ENCODE measurements at regions not wholly inside any gene's neighbourhood (a gene's known extent, or its start where the extent isn't known, plus 50 kb on each side); places are given as distances from the start of the nearest gene placed in this dataset.

DNA sequence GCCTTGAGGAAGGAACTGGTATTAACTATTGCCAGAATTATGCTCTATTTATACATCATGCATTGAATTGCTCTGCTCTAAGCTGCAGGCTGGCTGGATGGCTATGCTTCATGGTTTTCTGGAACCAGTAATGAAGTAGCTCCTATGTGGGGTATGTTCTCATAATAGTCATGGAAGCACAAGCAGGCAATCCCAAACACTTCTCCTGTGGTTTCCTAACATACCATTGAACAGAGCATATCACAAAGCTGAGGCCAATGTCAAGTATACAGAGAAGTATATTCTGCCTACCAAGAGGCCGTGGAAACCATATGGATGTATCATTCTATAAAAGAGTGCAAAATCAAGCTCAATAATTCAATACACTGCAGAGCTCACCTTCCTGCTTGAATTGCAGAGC lies 1752.4 kb upstream of the FLRT2 start:
- no peaks in the 10 kb centered on the region for H3K36me3 ChIP-seq (ENCODE audit: control insufficient read depth in 2 of 2, insufficient read depth in 1 of 2, low read length in 2 of 2)
- POLR2A ChIA-PET: no interaction called here
- no peak overlapping the region for H3K4me3 ChIP-seq (ENCODE audit: low read depth, low read length)
- no peaks in the 10 kb centered on the region for H3K4me1 ChIP-seq (ENCODE audit: control insufficient read depth, insufficient read depth, low read length)
- H3K27ac ChIP-seq (ENCODE audit: extremely low read depth, low read depth, low read length): no peak overlapping the region
- CTCF ChIA-PET: no interaction called here
- TF ChIP-seq TSHZ1 (tag by site-specific recombination; IDR thresholded peaks at IDR 0.05; ENCODE audit: borderline replicate concordance): no peak
- TF ChIP-seq SP2 (tag by site-specific recombination; IDR thresholded peaks at IDR 0.05): no peak
- no peak for TF ChIP-seq ZNF629 (tag by site-specific recombination; IDR thresholded peaks at IDR 0.05)
- no peak for TF ChIP-seq ZNF544 (tag by site-specific recombination; IDR thresholded peaks at IDR 0.05)
- no peak for TF ChIP-seq ZFP37 (tag by site-specific recombination; IDR thresholded peaks at IDR 0.05)
- no peak for TF ChIP-seq ZNF366 (tag by site-specific recombination; conservative IDR thresholded peaks at IDR 0.05)
- TF ChIP-seq ZXDB (tag by site-specific recombination; IDR thresholded peaks at IDR 0.05): no peak
- TF ChIP-seq, protein P1, sequence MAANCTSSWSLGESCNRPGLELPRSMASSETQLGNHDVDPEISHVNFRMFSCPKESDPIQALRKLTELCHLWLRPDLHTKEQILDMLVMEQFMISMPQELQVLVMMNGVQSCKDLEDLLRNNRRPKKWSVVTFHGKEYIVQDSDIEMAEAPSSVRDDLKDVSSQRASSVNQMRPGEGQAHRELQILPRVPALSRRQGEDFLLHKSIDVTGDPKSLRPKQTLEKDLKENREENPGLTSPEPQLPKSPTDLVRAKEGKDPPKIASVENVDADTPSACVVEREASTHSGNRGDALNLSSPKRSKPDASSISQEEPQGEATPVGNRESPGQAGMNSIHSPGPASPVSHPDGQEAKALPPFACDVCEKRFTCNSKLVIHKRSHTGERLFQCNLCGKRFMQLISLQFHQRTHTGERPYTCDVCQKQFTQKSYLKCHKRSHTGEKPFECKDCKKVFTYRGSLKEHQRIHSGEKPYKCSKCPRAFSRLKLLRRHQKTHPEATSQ (tag by site-specific recombination; IDR thresholded peaks at IDR 0.05): no peak
- TF ChIP-seq ZSCAN18 (tag by site-specific recombination; IDR thresholded peaks at IDR 0.05): no peak
- no peak for TF ChIP-seq ZNF24 (tag by site-specific recombination; IDR thresholded peaks at IDR 0.05)
- no peak for TF ChIP-seq ZNF311 (tag by site-specific recombination; IDR thresholded peaks at IDR 0.05; ENCODE audit: borderline replicate concordance)
- TF ChIP-seq, protein P2, sequence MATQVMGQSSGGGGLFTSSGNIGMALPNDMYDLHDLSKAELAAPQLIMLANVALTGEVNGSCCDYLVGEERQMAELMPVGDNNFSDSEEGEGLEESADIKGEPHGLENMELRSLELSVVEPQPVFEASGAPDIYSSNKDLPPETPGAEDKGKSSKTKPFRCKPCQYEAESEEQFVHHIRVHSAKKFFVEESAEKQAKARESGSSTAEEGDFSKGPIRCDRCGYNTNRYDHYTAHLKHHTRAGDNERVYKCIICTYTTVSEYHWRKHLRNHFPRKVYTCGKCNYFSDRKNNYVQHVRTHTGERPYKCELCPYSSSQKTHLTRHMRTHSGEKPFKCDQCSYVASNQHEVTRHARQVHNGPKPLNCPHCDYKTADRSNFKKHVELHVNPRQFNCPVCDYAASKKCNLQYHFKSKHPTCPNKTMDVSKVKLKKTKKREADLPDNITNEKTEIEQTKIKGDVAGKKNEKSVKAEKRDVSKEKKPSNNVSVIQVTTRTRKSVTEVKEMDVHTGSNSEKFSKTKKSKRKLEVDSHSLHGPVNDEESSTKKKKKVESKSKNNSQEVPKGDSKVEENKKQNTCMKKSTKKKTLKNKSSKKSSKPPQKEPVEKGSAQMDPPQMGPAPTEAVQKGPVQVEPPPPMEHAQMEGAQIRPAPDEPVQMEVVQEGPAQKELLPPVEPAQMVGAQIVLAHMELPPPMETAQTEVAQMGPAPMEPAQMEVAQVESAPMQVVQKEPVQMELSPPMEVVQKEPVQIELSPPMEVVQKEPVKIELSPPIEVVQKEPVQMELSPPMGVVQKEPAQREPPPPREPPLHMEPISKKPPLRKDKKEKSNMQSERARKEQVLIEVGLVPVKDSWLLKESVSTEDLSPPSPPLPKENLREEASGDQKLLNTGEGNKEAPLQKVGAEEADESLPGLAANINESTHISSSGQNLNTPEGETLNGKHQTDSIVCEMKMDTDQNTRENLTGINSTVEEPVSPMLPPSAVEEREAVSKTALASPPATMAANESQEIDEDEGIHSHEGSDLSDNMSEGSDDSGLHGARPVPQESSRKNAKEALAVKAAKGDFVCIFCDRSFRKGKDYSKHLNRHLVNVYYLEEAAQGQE (tag by site-specific recombination; IDR thresholded peaks at IDR 0.05): no peak
- TF ChIP-seq ZNF529 (tag by site-specific recombination; IDR thresholded peaks at IDR 0.05; ENCODE audit: insufficient replicate concordance): no peak
- no peak for TF ChIP-seq ZNF132 (tag by site-specific recombination; IDR thresholded peaks at IDR 0.05; ENCODE audit: borderline replicate concordance)
- no peak for TF ChIP-seq SP7 (tag by site-specific recombination; IDR thresholded peaks at IDR 0.05)
- no peak for TF ChIP-seq ZNF114 (tag by site-specific recombination; IDR thresholded peaks at IDR 0.05)
- no peaks in the 10 kb centered on the region for H3K9me3 ChIP-seq (ENCODE audit: control insufficient read depth, insufficient read depth, low read depth, low read length)

DNA sequence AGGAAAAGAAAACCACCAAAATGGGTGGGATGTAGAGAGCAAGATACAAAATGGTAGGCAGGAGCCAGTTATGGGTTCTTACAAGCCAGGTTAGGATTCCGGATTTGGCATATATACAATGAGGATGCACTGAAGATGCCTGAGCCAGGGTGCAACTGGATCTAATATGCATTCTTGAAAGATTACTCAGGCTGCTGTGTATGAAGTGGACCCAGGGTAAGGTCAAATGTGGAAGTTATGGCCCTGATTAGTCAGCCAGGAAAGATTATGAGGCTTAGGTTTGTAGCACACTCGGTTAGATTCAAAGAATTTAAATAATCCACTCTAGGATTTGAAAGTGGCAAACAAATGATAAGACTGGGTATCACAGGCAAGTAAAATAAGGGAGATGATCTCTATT lies 1750.7 kb upstream of the FLRT2 start:
- ChIA-PET POLR2A (no interaction called here), CTCF (no interaction called here)
- TF ChIP-seq ZNF157 (tag by site-specific recombination; IDR thresholded peaks at IDR 0.05): no peak
- TF ChIP-seq ZBTB8A (tag by site-specific recombination; IDR thresholded peaks at IDR 0.05): no peak
- TF ChIP-seq, protein P3, sequence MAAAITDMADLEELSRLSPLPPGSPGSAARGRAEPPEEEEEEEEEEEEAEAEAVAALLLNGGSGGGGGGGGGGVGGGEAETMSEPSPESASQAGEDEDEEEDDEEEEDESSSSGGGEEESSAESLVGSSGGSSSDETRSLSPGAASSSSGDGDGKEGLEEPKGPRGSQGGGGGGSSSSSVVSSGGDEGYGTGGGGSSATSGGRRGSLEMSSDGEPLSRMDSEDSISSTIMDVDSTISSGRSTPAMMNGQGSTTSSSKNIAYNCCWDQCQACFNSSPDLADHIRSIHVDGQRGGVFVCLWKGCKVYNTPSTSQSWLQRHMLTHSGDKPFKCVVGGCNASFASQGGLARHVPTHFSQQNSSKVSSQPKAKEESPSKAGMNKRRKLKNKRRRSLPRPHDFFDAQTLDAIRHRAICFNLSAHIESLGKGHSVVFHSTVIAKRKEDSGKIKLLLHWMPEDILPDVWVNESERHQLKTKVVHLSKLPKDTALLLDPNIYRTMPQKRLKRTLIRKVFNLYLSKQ (tag by site-specific recombination; IDR thresholded peaks at IDR 0.05; ENCODE audit: borderline replicate concordance): no peak
- TF ChIP-seq ZNF555 (tag by site-specific recombination; conservative IDR thresholded peaks at IDR 0.05): no peak
- TF ChIP-seq ZNF580 (tag by site-specific recombination; IDR thresholded peaks at IDR 0.05): no peak
- TF ChIP-seq, protein P4, sequence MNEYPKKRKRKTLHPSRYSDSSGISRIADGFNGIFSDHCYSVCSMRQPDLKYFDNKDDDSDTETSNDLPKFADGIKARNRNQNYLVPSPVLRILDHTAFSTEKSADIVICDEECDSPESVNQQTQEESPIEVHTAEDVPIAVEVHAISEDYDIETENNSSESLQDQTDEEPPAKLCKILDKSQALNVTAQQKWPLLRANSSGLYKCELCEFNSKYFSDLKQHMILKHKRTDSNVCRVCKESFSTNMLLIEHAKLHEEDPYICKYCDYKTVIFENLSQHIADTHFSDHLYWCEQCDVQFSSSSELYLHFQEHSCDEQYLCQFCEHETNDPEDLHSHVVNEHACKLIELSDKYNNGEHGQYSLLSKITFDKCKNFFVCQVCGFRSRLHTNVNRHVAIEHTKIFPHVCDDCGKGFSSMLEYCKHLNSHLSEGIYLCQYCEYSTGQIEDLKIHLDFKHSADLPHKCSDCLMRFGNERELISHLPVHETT (tag by site-specific recombination; IDR thresholded peaks at IDR 0.05): no peak
- H3K4me3 ChIP-seq (ENCODE audit: low read depth, low read length): no peak overlapping the region
- H3K27ac ChIP-seq (ENCODE audit: extremely low read depth, low read depth, low read length): no peak overlapping the region
- no peaks in the 10 kb centered on the region for H3K4me1 ChIP-seq (ENCODE audit: control insufficient read depth, insufficient read depth, low read length)
- H3K9me3 ChIP-seq (ENCODE audit: control insufficient read depth, insufficient read depth, low read depth, low read length): no peaks in the 10 kb centered on the region
- no peaks in the 10 kb centered on the region for H3K36me3 ChIP-seq (ENCODE audit: control insufficient read depth in 2 of 2, insufficient read depth in 1 of 2, low read length in 2 of 2)
